GM06990 (cell line): ENCODE measurements at regions not wholly inside any gene's neighbourhood (a gene's known extent, or its start where the extent isn't known, plus 50 kb on each side); places are given as distances from the start of the nearest gene placed in this dataset.

Source experiments
- DNase-seq: peaks from one replicate; pipeline ENCODE4 v3.0.0-alpha.2; 2011; ENCODE audit not compliant: insufficient read length; ENCODE audit errors: extremely low read depth
- H3K27me3 ChIP-seq: replicated peaks from 2 replicates; pipeline ENCODE4 v1.6.0; 2011; ENCODE audit warnings: low read length; ENCODE audit not compliant: control insufficient read depth, insufficient read depth
- H3K36me3 ChIP-seq: 2 replicates; pipeline ENCODE4 v1.5.1; 2011; ENCODE audit warnings: low read length; ENCODE audit not compliant: control insufficient read depth, insufficient read depth
- H3K4me3 ChIP-seq: replicated peaks from 2 replicates; pipeline ENCODE4 v1.5.1; 2011; ENCODE audit warnings: low read depth, mild to moderate bottlenecking, control low read depth, low read length
- CTCF ChIP-seq: IDR thresholded peaks from 2 replicates; pipeline ENCODE4 v1.5.1; 2011; ENCODE audit warnings: low read length, control low read depth, mild to moderate bottlenecking, inconsistent platforms; ENCODE audit not compliant: insufficient read depth, poor library complexity, severe bottlenecking

DNA sequence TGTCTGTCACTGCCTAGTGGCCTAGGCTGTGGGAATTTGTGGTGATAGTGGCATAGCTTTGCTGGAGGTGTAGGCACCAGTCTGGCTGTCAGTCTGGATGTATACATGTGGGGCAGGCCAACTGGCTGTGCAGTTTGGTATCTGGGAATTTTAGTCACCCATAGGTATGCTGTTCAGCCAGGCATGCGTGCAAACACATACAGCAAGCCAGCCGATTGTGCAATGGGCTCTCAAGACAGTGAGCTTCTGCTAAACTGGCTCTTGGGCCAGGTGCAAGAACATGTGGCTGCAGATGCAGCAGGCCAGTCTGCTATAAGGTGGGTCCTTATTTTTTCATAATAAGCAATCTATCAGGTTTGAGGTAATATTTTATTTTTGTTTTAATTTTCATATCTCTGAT is 87.1 kb upstream of the PLSCR5 start:
- DNase-seq = no peak
- H3K27me3 ChIP-seq = no peaks in the 10 kb centered on the region
- no peak for TF ChIP-seq CTCF
- no peaks in the 10 kb centered on the region for H3K36me3 ChIP-seq
- H3K4me3 ChIP-seq = no peak overlapping the region

GRCh38 chr3:146685050-146685814 is 80.1 kb upstream of the PLSCR5 start:
- Histone ChIP-seq H3K36me3 (no peaks in the 10 kb centered on the region), H3K27me3 (no peaks in the 10 kb centered on the region), H3K4me3 (no peak overlapping the region)
- no peak for DNase-seq
- TF ChIP-seq CTCF = no peak

DNA sequence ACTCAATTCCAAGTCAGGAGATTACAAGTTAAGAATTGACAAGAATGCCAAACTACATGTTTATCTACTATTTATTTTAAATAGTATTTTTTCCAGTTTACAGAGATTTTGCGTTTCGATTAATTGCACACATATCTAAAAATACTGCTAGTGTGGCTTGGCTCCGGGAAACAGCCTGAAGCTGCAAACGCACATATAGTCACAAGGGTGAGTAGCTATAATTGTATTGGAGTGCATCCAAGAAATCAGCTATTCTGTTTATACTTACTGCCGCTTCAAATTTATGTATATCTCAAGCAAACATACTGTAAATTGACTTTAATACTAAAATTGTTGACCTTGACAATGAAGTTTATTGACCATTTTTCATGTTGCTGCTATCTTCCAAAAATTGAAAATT is 77.0 kb upstream of the PLSCR5 start:
- Histone ChIP-seq H3K4me3 (no peak overlapping the region), H3K27me3 (no peaks in the 10 kb centered on the region), H3K36me3 (no peaks in the 10 kb centered on the region)
- TF ChIP-seq CTCF = no peak
- no peak for DNase-seq

GRCh38 chr3:146680617-146681016 is 75.5 kb upstream of the PLSCR5 start:
- Histone ChIP-seq H3K36me3 (no peaks in the 10 kb centered on the region), H3K27me3 (no peaks in the 10 kb centered on the region), H3K4me3 (no peak overlapping the region)
- DNase-seq = no peak
- no peak for TF ChIP-seq CTCF

DNA sequence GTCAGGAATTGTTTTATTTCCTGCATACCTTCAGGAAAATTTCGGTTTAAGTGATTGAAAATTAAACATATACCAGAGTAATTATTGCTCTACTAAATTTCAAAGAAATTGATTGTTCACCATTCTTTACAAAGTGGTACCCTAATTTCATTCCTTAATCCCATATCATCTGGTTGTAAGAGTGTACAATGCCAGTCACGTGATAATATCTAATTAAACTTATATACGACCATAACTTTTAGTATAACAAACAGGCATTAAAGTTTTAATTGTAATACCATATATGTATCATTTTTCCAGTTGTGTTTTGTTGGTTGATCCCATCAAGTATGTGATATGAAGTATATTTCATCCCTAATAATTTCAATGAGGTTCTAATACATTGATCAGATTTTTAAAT is 74.8 kb upstream of the PLSCR5 start:
- DNase-seq = no peak
- TF ChIP-seq CTCF = no peak
- no peaks in the 10 kb centered on the region for H3K27me3 ChIP-seq
- H3K36me3 ChIP-seq = no peaks in the 10 kb centered on the region
- no peak overlapping the region for H3K4me3 ChIP-seq

- no peaks in the 10 kb centered on the region for H3K36me3 ChIP-seq
- no peak overlapping the region for H3K4me3 ChIP-seq
- TF ChIP-seq CTCF = no peak
- DNase-seq = no peak
- H3K27me3 ChIP-seq = no peaks in the 10 kb centered on the region
Measured at GRCh38 chr3:146679191-146679590, 74.0 kb upstream of the PLSCR5 start.
